Loucy (cell line): ENCODE measurements at regions not wholly inside any gene's neighbourhood (a gene's known extent, or its start where the extent isn't known, plus 50 kb on each side); places are given as distances from the start of the nearest gene placed in this dataset.

Source experiments
- CTCF ChIP-seq: fragments of 200-600 bp; sonication (generic); conservative IDR thresholded peaks from 2 replicates; pipeline ENCODE4 v1.5.1; 2014; ENCODE audit warnings: mild to moderate bottlenecking, antibody characterized with exemption, low read length
- EZH2phosphoT487 ChIP-seq: fragments of 200-600 bp; IDR thresholded peaks from 2 replicates; pipeline ENCODE4 v1.6.1; 2018; ENCODE audit warnings: antibody characterized with exemption, mild to moderate bottlenecking, moderate library complexity, borderline replicate concordance

GRCh38 chr14:101478096-101478495 lies 83.2 kb upstream of the DIO3 start:
- TF ChIP-seq CTCF (no peak), EZH2phosphoT487 (no peak)
